GM12891 (cell line): ENCODE measurements at regions not wholly inside any gene's neighbourhood (a gene's known extent, or its start where the extent isn't known, plus 50 kb on each side); places are given as distances from the start of the nearest gene placed in this dataset.

Source experiments
- POLR2A ChIP-seq: IDR thresholded peaks from 2 replicates; pipeline ENCODE4 v1.6.1; 2011; ENCODE audit warnings: low read depth, low read length, control low read depth
- SPI1 ChIP-seq: IDR thresholded peaks from 2 replicates; pipeline ENCODE4 v1.6.1; 2011; ENCODE audit warnings: low read depth, low read length, control low read depth

DNA sequence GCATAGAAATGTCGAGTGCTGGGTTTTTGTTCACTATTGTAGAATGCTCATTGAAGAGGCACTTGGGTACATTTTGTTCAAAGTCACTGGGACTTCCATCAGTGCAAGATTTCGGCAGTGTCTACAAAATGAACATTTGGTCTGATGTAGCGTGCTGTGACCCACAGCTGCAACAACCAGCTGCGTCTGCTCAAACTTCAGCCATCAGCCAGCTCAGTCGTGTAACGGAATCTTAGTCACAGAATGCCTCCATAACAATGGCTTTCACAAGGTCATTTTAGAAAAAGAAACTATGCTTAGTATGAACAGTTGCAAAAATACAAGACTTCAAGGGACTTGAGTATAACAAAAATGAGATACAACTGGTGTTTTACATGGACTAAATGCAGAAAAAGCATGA lies 828.1 kb upstream of the GRAMD2B start:
- no peak for TF ChIP-seq SPI1
- TF ChIP-seq POLR2A, result no peak
